Left colon (tissue), 2 donors: ENCODE measurements at regions not wholly inside any gene's neighbourhood (a gene's known extent, or its start where the extent isn't known, plus 50 kb on each side); places are given as distances from the start of the nearest gene placed in this dataset.

Experiments
- ATAC-seq: fragments of 200-7000 bp; cut with Tn5 transposase; one replicate; pipeline ENCODE4 v1.9.1; 2020; ENCODE audit warnings: mild to moderate bottlenecking, moderate library complexity
- DNase-seq, 2 donors: peaks; one replicate each; pipeline ENCODE4 v3.0.0-alpha.2; 2020
- intact Hi-C, 2 donors: fragments of 100-400 bp; cut with DNase I in 1 of 2; cut with micrococcal nuclease in 1 of 2; formaldehyde crosslinking; loops; one replicate each; pipeline versions ENCODE4 v1.11.2 to v1.14.0; 2022; cut with DNase I, micrococcal nuclease
- donor health status: DM: no; HTN: no; CAD: no.
- donor health status: DM: yes; HTN: yes; CAD: no.

DNA sequence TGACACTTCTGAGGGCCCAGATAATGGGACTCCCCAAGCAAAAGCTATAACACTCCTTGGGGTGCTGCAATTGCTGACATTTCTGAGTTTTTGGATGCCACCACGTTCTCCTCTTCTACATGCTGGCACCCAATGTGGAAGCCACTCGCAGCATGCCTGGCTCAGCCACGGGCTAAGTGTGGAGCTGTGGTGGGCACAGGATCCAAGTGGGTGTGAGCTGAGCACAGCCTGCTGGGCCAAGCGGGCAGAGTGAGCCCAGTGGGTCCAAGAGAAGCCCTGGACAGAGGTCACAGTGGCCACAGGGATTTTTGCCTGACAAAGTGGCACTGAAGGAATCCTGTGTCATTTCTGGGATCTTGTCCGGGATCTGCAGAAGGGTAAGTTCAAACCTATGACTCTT is 213.2 kb downstream of the C6orf118 start:
- intact Hi-C loops, result no loop called here
- ATAC-seq (no peak), DNase-seq (no peak)

DNA sequence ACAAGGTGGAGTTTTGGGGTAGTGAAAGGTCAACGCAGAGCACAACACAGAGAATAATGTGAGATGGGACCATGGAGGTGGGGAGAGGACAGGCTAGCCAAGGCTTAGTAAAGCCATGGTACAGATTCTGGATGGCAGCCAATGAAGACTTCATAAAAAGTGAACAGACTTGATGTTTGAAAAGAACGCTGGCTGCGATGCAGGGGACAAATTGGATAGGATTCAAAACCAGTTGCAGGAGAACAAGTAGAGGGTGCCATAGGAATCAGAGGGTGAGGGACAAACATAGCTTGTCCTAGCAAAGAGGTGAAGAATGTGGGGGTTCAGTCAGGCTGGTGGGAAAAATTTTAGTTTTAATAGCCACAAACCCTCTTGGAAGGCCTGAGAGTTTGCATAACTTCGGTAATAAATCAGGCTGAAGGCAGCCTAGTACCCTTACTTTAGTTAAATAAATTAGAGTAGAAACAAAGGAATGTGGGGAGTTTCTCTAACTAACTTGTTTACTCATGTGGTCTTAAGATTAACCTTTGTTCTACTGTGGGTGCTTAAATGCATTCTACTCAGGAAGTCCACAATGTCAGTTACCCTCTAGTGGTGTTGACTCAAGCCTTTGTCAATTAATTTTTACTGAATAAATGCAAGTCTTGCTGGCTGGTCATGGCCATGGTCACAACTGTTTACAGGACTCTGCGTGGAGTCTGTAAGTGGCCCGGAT is 216.4 kb downstream of the C6orf118 start:
- DNase-seq (no peak), ATAC-seq (no peak)
- intact Hi-C loops, result no loop called here

DNA sequence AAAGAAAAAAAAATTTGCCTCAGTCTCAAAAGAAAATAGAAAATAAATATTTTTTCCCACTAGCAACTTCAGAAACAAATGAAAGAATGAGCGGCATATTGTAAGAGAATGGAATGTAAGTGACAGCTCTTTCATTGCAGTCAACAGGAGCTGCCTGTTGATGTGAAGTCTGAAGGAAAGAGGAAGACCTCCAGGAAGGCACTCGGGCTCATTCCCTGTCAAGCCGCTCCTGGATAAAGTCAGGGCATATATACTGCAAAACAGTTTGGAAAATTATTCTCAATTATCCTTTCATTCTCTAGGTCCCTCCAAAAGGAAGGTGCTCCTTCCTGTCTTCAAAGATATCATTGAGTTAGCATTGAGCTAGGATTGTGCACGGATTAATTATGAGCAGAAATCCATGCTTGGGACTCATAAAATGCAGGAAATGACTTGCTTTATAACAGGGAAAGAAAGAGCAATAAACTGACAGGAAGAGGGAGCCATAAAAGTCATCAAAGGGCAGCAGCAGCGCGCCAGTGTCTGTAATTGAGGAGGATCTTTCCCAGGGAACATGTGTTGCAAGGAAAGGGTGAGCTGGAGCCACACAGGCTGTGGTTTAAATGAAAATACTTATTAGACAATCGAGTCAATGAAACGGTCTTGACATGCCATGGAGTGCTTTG is 218.2 kb downstream of the C6orf118 start:
- intact Hi-C loops, result no loop called here
- DNase-seq (peak in 1 of 2 donors; percentile 5), ATAC-seq (peak; percentile 63)

DNA sequence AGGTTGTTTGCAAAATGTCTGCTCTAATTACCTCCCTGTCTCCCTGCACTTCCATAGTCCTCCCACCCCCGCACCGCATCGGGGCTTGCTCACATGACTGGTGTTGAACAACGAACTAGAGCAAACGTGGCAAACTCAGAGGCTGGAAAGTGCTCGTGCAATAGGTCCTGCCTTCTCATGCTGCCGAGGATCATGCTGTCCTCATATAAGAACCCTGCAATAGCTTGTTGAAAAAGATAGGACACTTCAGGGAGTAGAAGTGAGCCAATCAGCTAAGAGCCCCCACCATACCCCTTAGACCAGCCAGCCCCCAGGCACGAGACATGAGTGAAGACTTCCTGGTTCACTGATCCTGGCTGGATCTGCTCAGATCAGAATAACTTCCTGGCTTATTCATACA is 219.2 kb downstream of the C6orf118 start:
- intact Hi-C loops, result no loop called here
- DNase-seq, result no peak
- ATAC-seq, result no peak

DNA sequence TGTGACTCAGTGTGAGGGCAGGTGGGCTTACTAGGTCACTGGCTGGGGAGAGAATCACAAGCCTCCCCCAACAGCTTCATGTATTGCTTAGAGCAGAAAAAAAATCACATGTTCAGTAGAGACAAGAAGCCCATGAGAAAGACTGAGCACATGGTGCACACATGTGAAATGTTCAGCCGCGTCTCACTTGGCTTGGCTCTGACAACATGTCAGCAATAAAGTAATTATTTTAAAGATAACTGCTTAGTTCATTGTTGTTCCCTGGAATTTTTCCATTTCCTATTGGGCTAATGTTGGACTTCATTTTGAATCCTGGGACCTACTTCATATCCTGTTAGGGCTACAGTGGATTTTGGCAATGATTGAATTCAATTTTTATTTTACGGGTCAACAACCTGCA is 222.6 kb downstream of the C6orf118 start:
- ATAC-seq (no peak), DNase-seq (no peak)
- intact Hi-C loops, result no loop called here

DNA sequence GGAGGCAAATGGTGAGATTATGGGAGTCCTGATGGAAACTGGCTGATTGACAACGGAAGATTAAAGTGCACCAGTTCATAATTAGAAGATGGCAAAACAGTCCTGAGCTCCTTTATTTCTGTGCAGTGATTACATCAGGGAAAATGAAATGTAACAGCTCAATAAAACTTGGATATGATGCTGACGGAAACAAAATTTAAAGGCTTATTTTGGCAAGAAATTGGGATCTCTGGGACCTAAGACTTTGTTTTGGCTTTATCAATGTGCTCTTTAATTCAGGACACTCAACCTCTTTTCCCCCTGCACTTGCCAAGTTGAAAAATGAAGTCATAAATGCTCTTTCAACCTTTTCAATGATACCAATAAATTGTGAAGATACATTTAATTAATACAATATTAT is 226.8 kb downstream of the C6orf118 start:
- no peak for DNase-seq
- intact Hi-C loops, result no loop called here

DNA sequence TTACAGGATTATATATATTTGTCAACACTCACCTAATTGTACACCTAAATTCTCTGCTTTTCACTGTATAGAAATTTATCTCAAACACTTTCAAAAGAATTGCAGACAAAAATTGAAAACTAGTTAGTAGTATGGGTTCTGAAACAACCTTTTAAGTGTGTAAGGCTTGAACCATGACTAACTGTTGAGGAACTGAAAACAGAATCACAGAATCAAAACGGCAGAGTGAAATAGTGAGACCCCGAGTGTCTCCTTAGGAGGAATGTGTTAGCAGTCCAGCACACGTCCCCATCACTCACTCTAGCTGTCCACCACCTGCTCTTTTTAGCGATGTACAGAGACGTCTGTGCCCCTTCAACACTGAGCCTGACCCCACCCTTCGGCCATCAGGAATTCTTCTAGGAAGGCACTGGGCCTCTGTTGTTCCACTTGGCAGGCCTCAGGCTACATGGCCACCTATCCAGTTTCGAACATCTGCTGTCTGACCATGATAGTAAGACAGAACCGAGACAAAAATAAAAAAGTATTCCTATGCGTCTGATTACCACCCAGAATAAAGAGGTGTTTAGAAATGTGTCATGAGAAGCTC is 227.4 kb downstream of the C6orf118 start:
- intact Hi-C loops, result no loop called here
- ATAC-seq (no peak), DNase-seq (no peak)

More for the DNA sequence above, 226.8 kb downstream of the C6orf118 start:
- no peak for ATAC-seq

DNA sequence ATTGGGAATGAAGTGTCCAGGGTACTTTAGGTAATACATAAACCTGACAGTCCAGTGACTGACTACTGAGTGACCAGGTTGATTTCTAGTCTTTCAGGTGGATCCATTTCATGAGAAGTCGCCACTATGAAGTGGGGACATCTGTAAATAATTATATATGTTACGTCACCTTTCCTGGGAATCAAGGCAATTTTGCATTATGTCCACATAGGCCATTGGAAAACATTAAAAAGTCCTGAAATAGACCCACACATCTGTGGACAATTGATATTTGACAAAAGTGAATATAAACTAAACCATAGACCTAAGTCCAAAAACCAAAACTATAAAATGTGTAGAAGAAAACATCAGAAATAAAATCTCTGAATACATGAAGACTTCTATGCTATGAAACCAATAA is 231.5 kb downstream of the C6orf118 start:
- no peak for DNase-seq
- intact Hi-C loops, result no loop called here
- no peak for ATAC-seq

DNA sequence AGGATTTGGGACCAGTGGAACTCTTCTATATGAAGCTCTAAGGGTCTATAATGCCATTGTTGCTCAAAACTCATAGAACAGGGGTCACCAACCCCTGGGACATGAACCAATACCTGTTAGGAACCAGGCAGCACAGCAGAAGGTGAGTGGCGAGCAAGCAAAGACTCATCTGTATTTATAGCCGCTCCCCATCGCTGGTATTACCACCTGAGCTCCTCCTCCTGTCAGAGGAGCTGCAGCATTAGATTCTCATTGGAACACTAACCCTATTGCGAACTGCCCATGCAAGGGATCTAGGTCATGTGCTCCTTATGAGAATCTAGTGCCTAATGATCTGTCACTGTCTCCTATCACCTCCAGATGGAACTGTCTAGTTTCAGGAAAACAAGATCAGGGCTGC is 237.5 kb downstream of the C6orf118 start:
- ATAC-seq, result no peak
- intact Hi-C loops, result no loop called here
- DNase-seq, result no peak

DNA sequence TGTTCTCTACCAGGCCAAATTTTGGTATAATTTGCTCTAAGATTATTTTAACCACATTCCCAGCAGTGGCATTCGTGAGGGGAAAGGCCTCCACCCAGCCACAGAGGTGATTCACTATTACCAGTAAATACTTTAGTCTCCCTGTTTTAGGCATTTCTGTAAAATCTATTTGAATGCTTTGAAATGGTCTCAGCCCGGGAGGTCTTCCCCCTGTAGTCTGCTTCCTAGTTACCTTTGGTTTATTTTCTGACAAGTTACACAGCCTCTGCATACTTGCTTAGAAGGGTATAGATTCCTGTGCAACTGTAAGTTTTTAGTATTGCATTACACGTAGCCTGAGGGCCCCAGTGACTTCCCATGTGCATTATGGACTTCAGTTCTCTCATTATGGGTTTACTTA is 248.7 kb downstream of the C6orf118 start:
- ATAC-seq (no peak), DNase-seq (no peak)
- intact Hi-C loops, result no loop called here

DNA sequence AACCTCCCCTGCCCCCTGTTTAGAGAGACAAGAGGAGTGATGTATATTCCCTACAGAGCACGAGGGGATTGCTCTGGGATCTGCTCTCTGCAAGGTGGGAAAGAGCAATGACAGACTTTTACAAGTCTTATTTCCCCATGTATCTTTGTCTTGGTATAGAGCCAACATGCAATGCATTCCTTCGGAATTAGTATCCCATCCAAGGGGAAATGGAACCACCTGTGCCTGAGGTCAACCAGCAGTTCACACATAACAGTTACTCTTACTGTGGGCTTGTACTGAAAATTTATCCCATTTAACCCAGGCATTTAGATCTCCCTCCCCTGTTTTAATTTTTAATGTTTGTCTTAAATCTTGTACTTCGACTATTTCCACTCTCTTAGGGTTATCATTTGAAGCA is 250.4 kb downstream of the C6orf118 start:
- intact Hi-C loops, result no loop called here
- ATAC-seq (no peak), DNase-seq (no peak)

DNA sequence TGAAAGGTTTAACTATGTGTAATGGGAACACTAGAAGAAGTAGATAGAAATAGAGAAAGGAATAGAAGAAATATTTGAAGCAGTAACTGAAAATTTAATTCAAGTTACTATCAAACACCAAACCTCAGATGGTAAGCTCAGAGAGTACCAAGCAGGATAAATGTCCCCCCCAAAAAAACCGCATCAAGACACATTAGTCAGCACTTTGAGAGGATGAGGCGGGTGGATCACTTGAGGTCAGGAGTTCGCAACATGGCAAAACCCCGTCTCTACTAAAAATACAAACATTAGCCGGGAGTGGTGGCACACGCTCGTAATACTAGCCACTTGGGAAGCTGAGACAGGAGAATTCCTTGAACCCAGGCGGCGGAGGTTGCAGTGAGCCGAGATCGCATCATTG is 253.1 kb downstream of the C6orf118 start:
- intact Hi-C loops, result no loop called here
- no peak for ATAC-seq

DNA sequence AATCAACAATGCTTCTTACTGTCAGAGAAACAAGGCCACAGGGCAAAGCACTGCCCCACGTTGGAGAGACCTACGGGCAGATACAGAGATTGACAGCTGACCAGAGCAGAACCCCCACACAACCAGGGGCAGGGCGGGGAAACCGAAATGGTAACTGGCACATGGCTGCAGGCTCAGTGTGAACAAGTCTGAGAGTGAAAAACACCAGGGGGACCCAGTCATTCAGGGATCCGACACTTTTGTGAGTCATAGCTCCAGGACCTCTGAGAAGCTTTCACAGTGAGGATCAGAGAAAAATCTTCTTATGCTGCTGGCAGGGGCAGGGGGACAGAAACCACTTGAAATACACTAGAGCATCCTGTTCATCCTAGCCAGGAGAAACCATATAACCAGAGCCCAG is 254.2 kb downstream of the C6orf118 start:
- no peak for ATAC-seq
- DNase-seq, result no peak
- intact Hi-C loops, result no loop called here

More for the DNA sequence above, 253.1 kb downstream of the C6orf118 start:
- no peak for DNase-seq

DNA sequence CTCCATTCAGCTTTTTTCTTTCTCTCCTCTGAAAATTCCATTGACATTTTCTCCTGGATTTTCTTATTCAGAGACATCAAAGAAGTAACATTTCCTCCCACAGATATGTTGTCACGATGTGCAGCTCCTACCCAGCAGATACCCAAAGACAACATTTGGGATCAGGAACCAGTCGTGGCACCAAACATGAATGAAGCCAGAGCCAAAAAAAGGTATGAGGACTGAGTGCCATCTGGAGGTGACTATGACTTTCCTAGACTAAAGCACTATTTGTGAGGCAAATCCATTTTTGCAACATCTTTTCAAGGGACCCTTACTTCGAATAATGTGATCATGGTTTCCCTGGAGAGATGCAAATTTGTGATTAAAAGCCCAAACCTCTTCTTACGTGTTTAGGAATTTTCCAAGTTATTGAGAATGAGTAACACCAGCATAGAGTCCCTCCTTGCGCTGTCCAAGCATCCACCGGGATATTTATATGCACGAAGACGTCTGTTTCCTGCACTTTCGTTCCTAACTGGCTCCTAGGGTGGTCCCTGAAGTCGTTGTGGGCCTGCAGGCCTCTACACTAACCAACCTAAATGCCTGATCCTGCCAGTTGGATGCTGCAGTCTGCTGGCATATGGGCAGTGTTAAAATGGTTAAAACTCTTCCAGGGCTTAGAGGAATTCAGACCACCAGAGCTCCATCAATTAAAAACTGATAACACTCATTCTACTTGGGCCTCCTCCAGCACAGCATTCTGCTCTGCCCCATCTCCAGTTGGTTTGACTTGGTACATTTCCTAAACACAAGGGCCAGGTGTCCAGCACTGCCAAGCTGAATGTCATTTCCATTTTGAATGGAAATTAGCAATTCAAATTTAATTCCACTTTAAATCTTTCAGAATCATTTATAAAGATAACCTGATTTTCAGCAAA is 256.6 kb downstream of the C6orf118 start:
- DNase-seq (no peak), ATAC-seq (no peak)
- intact Hi-C loops, result no loop called here

DNA sequence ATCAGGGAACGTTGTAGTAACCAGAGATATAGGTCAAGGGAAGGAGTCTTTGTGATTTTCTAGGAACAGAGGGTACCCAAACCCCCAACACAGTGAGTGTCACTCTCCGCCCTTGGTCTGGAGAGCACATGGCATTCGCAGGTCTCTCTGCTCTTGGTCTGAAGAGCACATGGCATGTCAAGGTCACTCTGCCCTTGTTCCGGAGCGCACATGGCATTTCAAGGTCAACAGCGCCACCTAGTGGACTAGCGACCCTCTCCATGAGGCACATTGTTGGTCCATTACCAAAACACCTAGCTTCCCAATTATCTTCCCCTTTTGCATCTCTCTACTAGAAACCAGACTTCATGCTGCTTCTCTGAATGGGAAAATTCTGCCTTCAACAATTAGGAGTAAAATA is 260.0 kb downstream of the C6orf118 start:
- ATAC-seq, result no peak
- DNase-seq, result peak in 1 of 2 donors; percentile 5
- intact Hi-C loops, result no loop called here

DNA sequence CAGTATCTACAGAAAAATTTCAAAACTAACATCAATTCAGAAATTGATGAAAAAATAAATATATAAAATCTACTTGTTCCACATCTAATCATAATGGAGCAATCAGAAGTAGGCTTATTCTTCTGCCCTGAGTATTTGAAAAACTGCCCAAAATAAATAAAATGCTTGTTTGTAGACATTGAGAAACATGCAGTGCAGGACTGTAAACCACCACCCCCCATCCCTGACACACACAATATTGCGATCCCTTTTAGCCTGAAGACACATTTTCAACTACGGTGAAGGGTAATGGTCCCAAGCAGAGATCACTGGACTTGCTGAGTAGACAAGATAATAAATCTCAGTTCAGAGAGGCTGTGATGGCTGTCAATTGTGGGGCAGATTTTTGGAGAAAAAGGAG is 261.5 kb downstream of the C6orf118 start:
- no peak for DNase-seq
- ATAC-seq, result no peak
- intact Hi-C loops, result no loop called here

DNA sequence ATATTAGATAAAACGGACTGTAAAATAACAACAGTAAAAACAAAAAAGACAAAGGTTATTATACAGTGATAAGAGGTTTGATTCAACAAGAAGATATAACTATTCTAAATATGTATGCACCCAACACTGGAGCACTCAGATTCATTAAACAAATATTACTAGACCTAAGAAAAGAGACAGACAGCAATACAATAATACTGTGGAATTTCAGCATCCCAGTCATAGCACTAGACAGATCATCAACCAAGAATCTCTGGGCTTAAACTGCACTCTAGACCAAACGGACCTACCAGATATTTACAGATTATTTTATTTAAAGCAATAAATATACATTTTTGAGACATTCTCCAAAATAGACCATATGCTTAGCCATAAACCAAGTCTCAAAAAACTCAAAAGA is 263.8 kb downstream of the C6orf118 start:
- ATAC-seq, result no peak
- no peak for DNase-seq

DNA sequence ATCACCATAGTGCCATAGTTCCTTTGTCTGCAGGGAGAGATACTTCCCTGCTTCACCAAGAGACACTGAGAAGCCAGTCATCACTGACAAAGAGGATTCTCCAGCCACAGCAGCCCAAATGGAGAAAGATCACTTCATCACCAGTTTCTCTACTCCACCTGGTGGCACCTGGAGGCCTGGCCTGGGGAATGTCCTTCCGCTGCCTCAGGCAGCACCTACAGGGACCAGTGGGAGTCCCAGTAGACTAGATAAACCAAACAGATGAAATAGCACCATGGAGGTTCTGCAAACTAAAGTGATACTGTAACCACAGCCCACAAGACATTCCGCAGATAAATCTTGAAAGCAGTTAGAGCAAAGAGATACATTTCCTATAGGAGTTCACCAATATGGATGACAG is 266.5 kb downstream of the C6orf118 start:
- intact Hi-C loops, result no loop called here
- DNase-seq (no peak), ATAC-seq (no peak)

More for the DNA sequence above, 263.8 kb downstream of the C6orf118 start:
- intact Hi-C loops, result no loop called here

DNA sequence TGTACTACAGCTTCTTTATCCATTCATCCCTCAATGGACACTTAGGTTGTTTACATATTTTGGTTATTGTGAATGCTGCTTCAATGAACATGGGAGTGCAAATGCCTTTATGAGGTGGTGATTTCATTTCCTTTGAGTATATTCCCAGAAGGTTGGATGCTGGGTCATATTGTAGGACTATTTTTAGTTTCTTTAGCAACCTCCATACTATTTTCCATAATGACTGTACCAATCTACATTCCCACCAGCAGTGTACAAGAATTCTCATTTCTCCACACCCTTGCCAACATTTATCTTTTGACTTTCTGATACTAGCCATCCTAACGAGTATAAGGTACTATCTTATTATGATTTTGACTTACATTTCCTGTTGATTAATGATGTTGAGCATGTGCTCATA is 269.0 kb downstream of the C6orf118 start:
- intact Hi-C loops, result no loop called here
- DNase-seq (no peak), ATAC-seq (no peak)
